ENCODE measurements at regions not wholly inside any gene's neighbourhood (a gene's known extent, or its start where the extent isn't known, plus 50 kb on each side); places are given as distances from the start of the nearest gene placed in this dataset.

DNA sequence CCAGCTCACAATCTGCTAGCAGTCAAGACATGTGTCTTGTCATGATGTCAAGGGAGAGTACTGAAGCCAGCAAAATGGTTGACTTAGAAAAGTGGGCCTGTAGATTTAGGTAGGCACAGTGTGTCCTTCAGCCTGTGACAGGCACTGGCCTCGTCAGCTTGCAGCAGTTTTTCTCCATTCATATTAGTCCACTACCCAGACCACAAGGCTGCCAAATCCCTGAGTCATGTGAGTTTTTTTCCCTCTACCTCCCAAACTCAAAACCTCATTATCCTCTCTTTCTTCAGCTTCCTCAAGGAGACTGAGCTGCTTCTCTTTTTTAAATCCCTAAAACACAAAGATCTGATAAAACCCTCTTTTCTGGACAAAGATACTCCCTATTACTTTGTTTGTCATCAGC is 102.6 kb upstream of the HS3ST3A1 start:
- no peaks in the 10 kb centered on the region for H3K36me3 Mint-ChIP-seq
- no peak for DNase-seq (ENCODE audit: low spot score in 2 of 2, unreplicated experiment in 2 of 2)
- H3K27ac Mint-ChIP-seq = no peak overlapping the region
- H3K4me3 Mint-ChIP-seq = no peak overlapping the region
- peaks cover 5% of the 10 kb centered on the region for H3K27me3 Mint-ChIP-seq (ENCODE audit: low read depth)
- H3K9me3 Mint-ChIP-seq = no peaks in the 10 kb centered on the region
- no peak for TF ChIP-seq CTCF (IDR thresholded peaks at IDR 0.05; ENCODE audit: unreplicated experiment)
- H3K4me1 Mint-ChIP-seq = peaks cover 8% of the 10 kb centered on the region

- H3K27ac Mint-ChIP-seq = no peak overlapping the region
- H3K4me1 Mint-ChIP-seq = peaks cover 8% of the 10 kb centered on the region
- DNase-seq (ENCODE audit: low spot score in 2 of 2, unreplicated experiment in 2 of 2) = no peak
- TF ChIP-seq CTCF (IDR thresholded peaks at IDR 0.05; ENCODE audit: unreplicated experiment) = no peak
- H3K36me3 Mint-ChIP-seq = no peaks in the 10 kb centered on the region
- peaks cover 5% of the 10 kb centered on the region for H3K27me3 Mint-ChIP-seq (ENCODE audit: low read depth)
- no peak overlapping the region for H3K4me3 Mint-ChIP-seq
- H3K9me3 Mint-ChIP-seq = no peaks in the 10 kb centered on the region
Measured at GRCh38 chr17:13705221-13705620, 103.5 kb upstream of the HS3ST3A1 start.

- no peak for TF ChIP-seq CTCF (IDR thresholded peaks at IDR 0.05; ENCODE audit: unreplicated experiment)
- no peak for DNase-seq (ENCODE audit: low spot score in 2 of 2, unreplicated experiment in 2 of 2)
- H3K36me3 Mint-ChIP-seq = no peaks in the 10 kb centered on the region
- no peaks in the 10 kb centered on the region for H3K27me3 Mint-ChIP-seq (ENCODE audit: low read depth)
- no peak overlapping the region for H3K4me3 Mint-ChIP-seq
- H3K27ac Mint-ChIP-seq = no peak overlapping the region
- no peaks in the 10 kb centered on the region for H3K4me1 Mint-ChIP-seq
- H3K9me3 Mint-ChIP-seq = no peaks in the 10 kb centered on the region
Measured at GRCh38 chr17:13721705-13722104, 120.0 kb upstream of the HS3ST3A1 start.

DNA sequence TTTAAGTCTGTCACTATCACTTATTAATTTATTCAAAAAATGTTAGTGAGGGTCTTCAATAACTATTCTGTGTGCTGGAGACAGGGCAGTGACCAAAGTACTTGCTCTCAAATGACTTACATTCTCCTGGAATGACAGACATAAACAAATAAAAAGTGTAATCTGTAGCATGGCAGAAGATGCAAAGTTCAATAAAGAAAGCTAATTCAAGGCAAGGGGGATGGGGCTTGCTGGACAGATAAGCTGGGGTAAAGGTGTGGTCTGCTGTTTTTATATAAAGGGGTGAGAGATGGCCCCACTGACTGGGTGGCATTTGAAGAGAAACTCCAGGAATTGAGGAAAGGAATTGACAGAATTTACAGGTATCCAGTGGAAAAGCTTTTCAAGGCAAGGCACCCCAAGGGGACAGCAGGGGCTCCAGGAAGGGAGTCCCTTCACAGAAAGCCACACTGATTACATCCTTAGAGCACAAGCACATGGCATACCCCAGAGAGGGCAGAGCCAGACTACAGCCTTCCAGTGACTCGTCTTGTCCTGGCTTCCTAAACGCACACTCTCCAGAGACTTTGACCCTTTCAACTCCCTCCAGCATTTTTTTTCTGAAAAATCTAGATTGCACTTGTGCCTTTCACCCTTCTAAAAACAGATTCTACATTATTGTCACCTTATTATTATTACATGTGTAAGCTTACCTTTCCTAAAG is 123.7 kb upstream of the HS3ST3A1 start:
- Mint-ChIP-seq H3K4me1 (no peaks in the 10 kb centered on the region), H3K9me3 (no peaks in the 10 kb centered on the region), H3K27ac (no peak overlapping the region), H3K36me3 (no peaks in the 10 kb centered on the region), H3K27me3 (ENCODE audit: low read depth) (no peaks in the 10 kb centered on the region), H3K4me3 (no peak overlapping the region)
- TF ChIP-seq CTCF (IDR thresholded peaks at IDR 0.05; ENCODE audit: unreplicated experiment) = no peak
- no peak for DNase-seq (ENCODE audit: low spot score in 2 of 2, unreplicated experiment in 2 of 2)

DNA sequence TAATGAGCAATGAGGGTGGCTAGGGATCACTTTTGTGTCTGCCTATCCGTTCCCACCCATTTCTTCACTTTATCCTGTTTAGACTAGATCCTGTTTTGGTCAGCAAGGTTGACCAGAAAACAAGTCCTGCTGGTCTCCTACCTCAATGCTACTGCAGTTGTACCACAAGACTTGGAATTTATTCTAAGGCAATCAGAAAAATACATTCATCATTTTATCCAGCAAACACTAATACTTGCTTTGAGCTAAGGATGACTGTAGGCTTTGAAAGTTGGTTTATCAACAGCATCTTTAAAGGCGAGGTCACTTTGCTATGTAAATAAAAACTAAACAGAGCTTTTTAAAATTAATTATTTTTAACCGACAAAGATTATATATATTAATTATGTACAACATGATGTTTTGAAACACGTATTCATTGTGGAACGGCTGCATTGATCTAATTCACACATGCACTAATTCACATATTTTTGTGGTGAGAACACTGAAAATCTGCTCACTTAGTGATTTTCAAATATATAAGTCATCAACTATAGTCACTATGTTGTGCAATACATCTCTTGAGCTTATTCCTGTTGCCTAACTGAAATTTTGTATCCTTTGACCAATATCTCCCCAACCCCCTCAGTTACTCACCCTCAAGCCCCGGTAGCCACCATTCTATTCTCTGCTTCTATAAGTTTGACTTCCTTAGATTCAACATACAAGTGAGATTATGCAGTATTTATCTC is 125.9 kb upstream of the HS3ST3A1 start:
- H3K27me3 Mint-ChIP-seq (ENCODE audit: low read depth) = no peaks in the 10 kb centered on the region
- H3K36me3 Mint-ChIP-seq = peaks cover 1% of the 10 kb centered on the region
- H3K4me3 Mint-ChIP-seq = no peak overlapping the region
- no peak for TF ChIP-seq CTCF (IDR thresholded peaks at IDR 0.05; ENCODE audit: unreplicated experiment)
- no peak for DNase-seq (ENCODE audit: low spot score in 2 of 2, unreplicated experiment in 2 of 2)
- no peak overlapping the region for H3K27ac Mint-ChIP-seq
- H3K9me3 Mint-ChIP-seq = peaks cover 13% of the 10 kb centered on the region
- no peaks in the 10 kb centered on the region for H3K4me1 Mint-ChIP-seq

Measured in mesothelial cell of epicardium (in vitro differentiated cells).